ENCODE measurements at regions not wholly inside any gene's neighbourhood (a gene's known extent, or its start where the extent isn't known, plus 50 kb on each side); places are given as distances from the start of the nearest gene placed in this dataset.

DNA sequence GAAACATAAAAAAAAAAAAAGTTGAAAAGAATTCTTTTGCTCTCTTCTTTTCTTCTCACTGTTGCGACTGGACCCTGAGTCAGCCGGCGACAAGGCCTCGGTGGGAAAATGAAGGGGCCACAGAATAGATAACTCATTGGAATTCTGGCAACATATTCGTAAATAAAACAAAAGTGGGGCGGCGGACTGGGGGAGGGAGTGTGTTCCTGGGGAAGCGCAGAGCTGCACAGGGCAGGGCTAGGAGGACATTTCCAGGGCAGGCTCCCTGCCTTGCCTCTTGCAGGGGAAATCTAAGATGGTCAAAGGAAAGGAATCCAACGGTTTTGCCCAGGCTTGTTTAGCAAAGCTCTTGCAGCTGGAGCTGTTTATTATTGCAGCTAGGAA lies 1042.8 kb upstream of the NR2F2 start:
- ChIA-PET CTCF (no interaction called here), POLR2A (ENCODE audit: low non-redundant PET) (no interaction called here)
- Histone ChIP-seq H3K4me3 (ENCODE audit: low read depth, low read length, poor library complexity, severe bottlenecking) (no peak overlapping the region), H3K36me3 (ENCODE audit: insufficient read depth, low read length, poor library complexity, severe bottlenecking) (no peaks in the 10 kb centered on the region), H3K4me1 (ENCODE audit: insufficient read depth, low read length, poor library complexity, severe bottlenecking) (peaks cover 32% of the 10 kb centered on the region), H3K27me3 (replicated peaks; ENCODE audit: insufficient read depth, low read depth, low read length, poor library complexity) (no peaks in the 10 kb centered on the region), H3K9me3 (ENCODE audit: low read depth, low read length, poor library complexity, severe bottlenecking) (no peaks in the 10 kb centered on the region), H3K27ac (ENCODE audit: low read depth, low read length, poor library complexity, severe bottlenecking) (no peak overlapping the region)
- no peak for TF ChIP-seq EZH2 (IDR thresholded peaks at IDR 0.05; ENCODE audit: borderline replicate concordance, low read depth, low read length, poor library complexity, severe bottlenecking)
- TF ChIP-seq, protein P1, sequence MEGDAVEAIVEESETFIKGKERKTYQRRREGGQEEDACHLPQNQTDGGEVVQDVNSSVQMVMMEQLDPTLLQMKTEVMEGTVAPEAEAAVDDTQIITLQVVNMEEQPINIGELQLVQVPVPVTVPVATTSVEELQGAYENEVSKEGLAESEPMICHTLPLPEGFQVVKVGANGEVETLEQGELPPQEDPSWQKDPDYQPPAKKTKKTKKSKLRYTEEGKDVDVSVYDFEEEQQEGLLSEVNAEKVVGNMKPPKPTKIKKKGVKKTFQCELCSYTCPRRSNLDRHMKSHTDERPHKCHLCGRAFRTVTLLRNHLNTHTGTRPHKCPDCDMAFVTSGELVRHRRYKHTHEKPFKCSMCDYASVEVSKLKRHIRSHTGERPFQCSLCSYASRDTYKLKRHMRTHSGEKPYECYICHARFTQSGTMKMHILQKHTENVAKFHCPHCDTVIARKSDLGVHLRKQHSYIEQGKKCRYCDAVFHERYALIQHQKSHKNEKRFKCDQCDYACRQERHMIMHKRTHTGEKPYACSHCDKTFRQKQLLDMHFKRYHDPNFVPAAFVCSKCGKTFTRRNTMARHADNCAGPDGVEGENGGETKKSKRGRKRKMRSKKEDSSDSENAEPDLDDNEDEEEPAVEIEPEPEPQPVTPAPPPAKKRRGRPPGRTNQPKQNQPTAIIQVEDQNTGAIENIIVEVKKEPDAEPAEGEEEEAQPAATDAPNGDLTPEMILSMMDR (conservative IDR thresholded peaks at IDR 0.05; ENCODE audit: low read depth, low read length), result no peak
- intact Hi-C loops (cut with micrococcal nuclease; ENCODE audit: unreplicated experiment), result no loop called here
- BruUV-seq (replicated peaks), result no TSS peak
- no peak for DNase-seq (ENCODE audit: low spot score)

- TF ChIP-seq, protein P1 (conservative IDR thresholded peaks at IDR 0.05; ENCODE audit: low read depth, low read length), result no peak
- no peak for TF ChIP-seq EZH2 (IDR thresholded peaks at IDR 0.05; ENCODE audit: borderline replicate concordance, low read depth, low read length, poor library complexity, severe bottlenecking)
- Histone ChIP-seq H3K27me3 (replicated peaks; ENCODE audit: insufficient read depth, low read depth, low read length, poor library complexity) (no peaks in the 10 kb centered on the region), H3K9me3 (ENCODE audit: low read depth, low read length, poor library complexity, severe bottlenecking) (no peaks in the 10 kb centered on the region), H3K36me3 (ENCODE audit: insufficient read depth, low read length, poor library complexity, severe bottlenecking) (no peaks in the 10 kb centered on the region), H3K4me3 (ENCODE audit: low read depth, low read length, poor library complexity, severe bottlenecking) (no peak overlapping the region), H3K27ac (ENCODE audit: low read depth, low read length, poor library complexity, severe bottlenecking) (no peak overlapping the region), H3K4me1 (ENCODE audit: insufficient read depth, low read length, poor library complexity, severe bottlenecking) (peaks cover 32% of the 10 kb centered on the region)
- DNase-seq (ENCODE audit: low spot score), result no peak
- intact Hi-C loops (cut with micrococcal nuclease; ENCODE audit: unreplicated experiment), result no loop called here
- CTCF ChIA-PET, result no interaction called here
- BruUV-seq (replicated peaks), result no TSS peak
- POLR2A ChIA-PET (ENCODE audit: low non-redundant PET), result no interaction called here
Measured at GRCh38 chr15:95288626-95289025, 1041.9 kb upstream of the NR2F2 start.

- Histone ChIP-seq H3K27ac (ENCODE audit: low read depth, low read length, poor library complexity, severe bottlenecking) (no peak overlapping the region), H3K36me3 (ENCODE audit: insufficient read depth, low read length, poor library complexity, severe bottlenecking) (no peaks in the 10 kb centered on the region), H3K4me3 (ENCODE audit: low read depth, low read length, poor library complexity, severe bottlenecking) (no peak overlapping the region), H3K4me1 (ENCODE audit: insufficient read depth, low read length, poor library complexity, severe bottlenecking) (peaks cover 26% of the 10 kb centered on the region), H3K27me3 (replicated peaks; ENCODE audit: insufficient read depth, low read depth, low read length, poor library complexity) (no peaks in the 10 kb centered on the region), H3K9me3 (ENCODE audit: low read depth, low read length, poor library complexity, severe bottlenecking) (no peaks in the 10 kb centered on the region)
- no TSS peak for BruUV-seq (replicated peaks)
- POLR2A ChIA-PET (ENCODE audit: low non-redundant PET), result no interaction called here
- DNase-seq (ENCODE audit: low spot score), result no peak
- no peak for TF ChIP-seq EZH2 (IDR thresholded peaks at IDR 0.05; ENCODE audit: borderline replicate concordance, low read depth, low read length, poor library complexity, severe bottlenecking)
- TF ChIP-seq, protein P1 (conservative IDR thresholded peaks at IDR 0.05; ENCODE audit: low read depth, low read length), result no peak
- intact Hi-C loops (cut with micrococcal nuclease; ENCODE audit: unreplicated experiment), result loop anchor here (5.0 to 10.0 kb wide), 2 partner anchors 618 to 1054 kb away; no protein-coding TSS in a partner anchor
- CTCF ChIA-PET, result no interaction called here
Measured at GRCh38 chr15:95290176-95290974, 1040.1 kb upstream of the NR2F2 start.
